ENCODE measurements at regions not wholly inside any gene's neighbourhood (a gene's known extent, or its start where the extent isn't known, plus 50 kb on each side); places are given as distances from the start of the nearest gene placed in this dataset.

GRCh38 chr17:79446399-79447009, 164.3 kb downstream of the RBFOX3 start:
- TF ChIP-seq CTCF (IDR thresholded peaks at IDR 0.05; ENCODE audit: extremely low read depth in 1 of 2, insufficient read depth in 1 of 2, low read depth in 1 of 2, low read length in 2 of 2), result no peak
- TF ChIP-seq POLR2AphosphoS5 (IDR thresholded peaks at IDR 0.05; ENCODE audit: insufficient read depth, low read depth, low read length), result no peak
- TF ChIP-seq JUN (IDR thresholded peaks at IDR 0.05; ENCODE audit: borderline replicate concordance, insufficient read depth, insufficient read length, low read depth), result no peak
- no peak for TF ChIP-seq EZH2 (IDR thresholded peaks at IDR 0.05; ENCODE audit: borderline replicate concordance, low read depth, low read length, severe bottlenecking)
- no peak for TF ChIP-seq POLR2A (IDR thresholded peaks at IDR 0.05; ENCODE audit: low read depth, low read length)
